ENCODE measurements at regions not wholly inside any gene's neighbourhood (a gene's known extent, or its start where the extent isn't known, plus 50 kb on each side); places are given as distances from the start of the nearest gene placed in this dataset.

DNA sequence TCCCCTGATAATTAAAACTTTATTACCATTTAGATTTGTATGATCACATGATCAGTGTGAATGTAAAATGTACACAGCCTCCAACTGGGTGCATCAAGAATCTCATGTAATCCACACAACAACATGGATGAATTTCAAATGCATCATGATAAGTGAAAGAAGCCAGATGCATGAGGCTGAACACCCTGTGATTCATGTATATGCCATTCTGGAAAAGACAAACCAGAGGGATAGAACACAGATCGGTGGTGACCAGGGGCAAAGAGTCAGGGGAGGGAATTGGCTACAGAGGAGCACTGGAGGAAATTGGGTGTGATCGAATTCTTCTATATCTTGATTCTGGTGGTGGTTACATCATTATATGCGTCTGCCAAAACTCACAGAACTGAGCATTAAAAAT lies 170.7 kb upstream of the SLC24A3 start:
- Histone ChIP-seq H3K4me1 (ENCODE audit: control insufficient read depth in 1 of 2, insufficient read depth in 2 of 2, low read length in 2 of 2) (no peaks in the 10 kb centered on the region), H3K27ac (ENCODE audit: low read depth, low read length) (no peak overlapping the region), H4K20me1 (ENCODE audit: insufficient read depth) (no peaks in the 10 kb centered on the region), H3K79me2 (ENCODE audit: insufficient read depth, low read length) (no peaks in the 10 kb centered on the region), H3K9me2 (ENCODE audit: insufficient read depth) (no peaks in the 10 kb centered on the region), H3K9ac (ENCODE audit: low read length) (no peak overlapping the region), H2AFZ (ENCODE audit: low read depth, low read length, poor library complexity, severe bottlenecking) (no peak overlapping the region), H3K4me3 (replicated peaks in 1 of 2; ENCODE audit: low read depth in 1 of 2, low read length in 2 of 2) (no peak overlapping the region), H3K4me2 (ENCODE audit: low read length) (no peak overlapping the region), H3K27me3 (ENCODE audit: insufficient read depth, low read length) (0 out of 2 replicates have a peak, but pooled peaks cover 5% of the 10 kb centered on the region), H3K9me3 (ENCODE audit: control insufficient read depth in 1 of 2, insufficient read depth in 1 of 2, low read depth in 1 of 2, low read length in 2 of 2) (no peaks in the 10 kb centered on the region), H3K36me3 (ENCODE audit: control insufficient read depth in 1 of 2, insufficient read depth in 2 of 2, low read length in 2 of 2) (no peaks in the 10 kb centered on the region)
- DNase-seq (ENCODE audit: low read depth, low spot score) (no peak), ATAC-seq (no peak)
- ChIA-PET RAD21 (ENCODE audit: low non-redundant PET in 1 of 2, low total read pairs in 2 of 2, uncharacterized antibody in 2 of 2, unreplicated experiment in 2 of 2) (no interaction called here), CTCF (no interaction called here), POLR2A (no interaction called here)
- TF ChIP-seq, protein P1, sequence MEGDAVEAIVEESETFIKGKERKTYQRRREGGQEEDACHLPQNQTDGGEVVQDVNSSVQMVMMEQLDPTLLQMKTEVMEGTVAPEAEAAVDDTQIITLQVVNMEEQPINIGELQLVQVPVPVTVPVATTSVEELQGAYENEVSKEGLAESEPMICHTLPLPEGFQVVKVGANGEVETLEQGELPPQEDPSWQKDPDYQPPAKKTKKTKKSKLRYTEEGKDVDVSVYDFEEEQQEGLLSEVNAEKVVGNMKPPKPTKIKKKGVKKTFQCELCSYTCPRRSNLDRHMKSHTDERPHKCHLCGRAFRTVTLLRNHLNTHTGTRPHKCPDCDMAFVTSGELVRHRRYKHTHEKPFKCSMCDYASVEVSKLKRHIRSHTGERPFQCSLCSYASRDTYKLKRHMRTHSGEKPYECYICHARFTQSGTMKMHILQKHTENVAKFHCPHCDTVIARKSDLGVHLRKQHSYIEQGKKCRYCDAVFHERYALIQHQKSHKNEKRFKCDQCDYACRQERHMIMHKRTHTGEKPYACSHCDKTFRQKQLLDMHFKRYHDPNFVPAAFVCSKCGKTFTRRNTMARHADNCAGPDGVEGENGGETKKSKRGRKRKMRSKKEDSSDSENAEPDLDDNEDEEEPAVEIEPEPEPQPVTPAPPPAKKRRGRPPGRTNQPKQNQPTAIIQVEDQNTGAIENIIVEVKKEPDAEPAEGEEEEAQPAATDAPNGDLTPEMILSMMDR (IDR thresholded peaks at IDR 0.05 in 2 of 3, conservative IDR thresholded peaks at IDR 0.05 in 1 of 3; ENCODE audit: borderline replicate concordance in 1 of 3, insufficient read depth in 1 of 3, low read depth in 2 of 3, low read length in 2 of 3): no peak
- TF ChIP-seq YY1 (IDR thresholded peaks at IDR 0.05; ENCODE audit: extremely low read depth, insufficient replicate concordance, low read depth, low read length) (no peak), RAD21 (IDR thresholded peaks at IDR 0.05; ENCODE audit: low read depth) (no peak), ZNF274 (IDR thresholded peaks at IDR 0.05; ENCODE audit: low read depth, low read length) (no peak), SRF (IDR thresholded peaks at IDR 0.05; ENCODE audit: low read depth) (no peak), TCF7L2 (IDR thresholded peaks at IDR 0.05; ENCODE audit: borderline replicate concordance, extremely low read depth, insufficient read depth, insufficient read length) (no peak), ZFX (IDR thresholded peaks at IDR 0.05) (no peak)
- TF ChIP-seq, protein P2, sequence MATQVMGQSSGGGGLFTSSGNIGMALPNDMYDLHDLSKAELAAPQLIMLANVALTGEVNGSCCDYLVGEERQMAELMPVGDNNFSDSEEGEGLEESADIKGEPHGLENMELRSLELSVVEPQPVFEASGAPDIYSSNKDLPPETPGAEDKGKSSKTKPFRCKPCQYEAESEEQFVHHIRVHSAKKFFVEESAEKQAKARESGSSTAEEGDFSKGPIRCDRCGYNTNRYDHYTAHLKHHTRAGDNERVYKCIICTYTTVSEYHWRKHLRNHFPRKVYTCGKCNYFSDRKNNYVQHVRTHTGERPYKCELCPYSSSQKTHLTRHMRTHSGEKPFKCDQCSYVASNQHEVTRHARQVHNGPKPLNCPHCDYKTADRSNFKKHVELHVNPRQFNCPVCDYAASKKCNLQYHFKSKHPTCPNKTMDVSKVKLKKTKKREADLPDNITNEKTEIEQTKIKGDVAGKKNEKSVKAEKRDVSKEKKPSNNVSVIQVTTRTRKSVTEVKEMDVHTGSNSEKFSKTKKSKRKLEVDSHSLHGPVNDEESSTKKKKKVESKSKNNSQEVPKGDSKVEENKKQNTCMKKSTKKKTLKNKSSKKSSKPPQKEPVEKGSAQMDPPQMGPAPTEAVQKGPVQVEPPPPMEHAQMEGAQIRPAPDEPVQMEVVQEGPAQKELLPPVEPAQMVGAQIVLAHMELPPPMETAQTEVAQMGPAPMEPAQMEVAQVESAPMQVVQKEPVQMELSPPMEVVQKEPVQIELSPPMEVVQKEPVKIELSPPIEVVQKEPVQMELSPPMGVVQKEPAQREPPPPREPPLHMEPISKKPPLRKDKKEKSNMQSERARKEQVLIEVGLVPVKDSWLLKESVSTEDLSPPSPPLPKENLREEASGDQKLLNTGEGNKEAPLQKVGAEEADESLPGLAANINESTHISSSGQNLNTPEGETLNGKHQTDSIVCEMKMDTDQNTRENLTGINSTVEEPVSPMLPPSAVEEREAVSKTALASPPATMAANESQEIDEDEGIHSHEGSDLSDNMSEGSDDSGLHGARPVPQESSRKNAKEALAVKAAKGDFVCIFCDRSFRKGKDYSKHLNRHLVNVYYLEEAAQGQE (IDR thresholded peaks at IDR 0.05; ENCODE audit: low read depth): no peak
- TF ChIP-seq, protein P3, sequence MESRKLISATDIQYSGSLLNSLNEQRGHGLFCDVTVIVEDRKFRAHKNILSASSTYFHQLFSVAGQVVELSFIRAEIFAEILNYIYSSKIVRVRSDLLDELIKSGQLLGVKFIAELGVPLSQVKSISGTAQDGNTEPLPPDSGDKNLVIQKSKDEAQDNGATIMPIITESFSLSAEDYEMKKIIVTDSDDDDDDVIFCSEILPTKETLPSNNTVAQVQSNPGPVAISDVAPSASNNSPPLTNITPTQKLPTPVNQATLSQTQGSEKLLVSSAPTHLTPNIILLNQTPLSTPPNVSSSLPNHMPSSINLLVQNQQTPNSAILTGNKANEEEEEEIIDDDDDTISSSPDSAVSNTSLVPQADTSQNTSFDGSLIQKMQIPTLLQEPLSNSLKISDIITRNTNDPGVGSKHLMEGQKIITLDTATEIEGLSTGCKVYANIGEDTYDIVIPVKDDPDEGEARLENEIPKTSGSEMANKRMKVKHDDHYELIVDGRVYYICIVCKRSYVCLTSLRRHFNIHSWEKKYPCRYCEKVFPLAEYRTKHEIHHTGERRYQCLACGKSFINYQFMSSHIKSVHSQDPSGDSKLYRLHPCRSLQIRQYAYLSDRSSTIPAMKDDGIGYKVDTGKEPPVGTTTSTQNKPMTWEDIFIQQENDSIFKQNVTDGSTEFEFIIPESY (IDR thresholded peaks at IDR 0.05; ENCODE audit: extremely low read depth, insufficient replicate concordance, low read length): no peak
- BruUV-seq (replicated peaks): no TSS peak
- intact Hi-C loops (cut with micrococcal nuclease): no loop called here
